Upper lobe of left lung (tissue), 4 donors: ENCODE measurements at regions not wholly inside any gene's neighbourhood (a gene's known extent, or its start where the extent isn't known, plus 50 kb on each side); places are given as distances from the start of the nearest gene placed in this dataset.

Experiments
- POLR2A ChIP-seq, 4 donors: fragments of 450-650 bp; IDR thresholded peaks; one replicate each; pipeline ENCODE4 v1.5.1; 2016 to 2017; ENCODE audit warnings: antibody characterized with exemption in 4 of 4, mild to moderate bottlenecking in 2 of 4
- POLR2AphosphoS5 ChIP-seq, 2 donors: sonication (generic); formaldehyde crosslinking; IDR thresholded peaks; one replicate each; pipeline ENCODE4 v1.5.1; 2017; ENCODE audit warnings: antibody characterized with exemption in 2 of 2
- TF ChIP-seq, protein P1 (sequence below), 6 experiments: fragments of 450-650 bp in 4 of 6; fragments of 200-600 bp in 2 of 6; sonication (generic) in 2 of 6; IDR thresholded peaks; one replicate each; pipeline ENCODE4 v1.5.1; 2016 to 2019; ENCODE audit warnings: antibody characterized with exemption in 6 of 6

DNA sequence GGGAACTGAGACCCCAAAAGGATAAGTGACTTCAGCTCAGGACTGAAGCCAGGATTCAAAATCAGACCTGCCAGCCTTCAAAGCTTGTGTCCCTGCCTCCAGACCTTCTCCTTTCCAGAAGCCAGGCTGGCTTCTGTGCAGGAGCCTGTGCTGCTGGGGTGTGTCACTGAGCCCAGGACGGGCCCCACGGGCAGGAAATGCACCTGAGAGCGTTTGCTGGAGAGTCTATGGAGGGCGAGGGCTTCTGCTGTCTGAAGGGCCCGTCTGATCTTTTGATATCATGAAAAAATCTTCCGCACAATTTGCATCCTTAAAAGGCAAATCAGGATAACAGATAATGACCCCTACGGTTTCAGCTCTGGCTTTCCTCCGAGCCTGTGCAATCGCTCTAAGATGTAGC, 125.4 kb downstream of the FAM43A start:
- TF ChIP-seq POLR2A (IDR thresholded peaks at IDR 0.05) (no peak), POLR2AphosphoS5 (IDR thresholded peaks at IDR 0.05) (no peak)
- TF ChIP-seq, protein P1, sequence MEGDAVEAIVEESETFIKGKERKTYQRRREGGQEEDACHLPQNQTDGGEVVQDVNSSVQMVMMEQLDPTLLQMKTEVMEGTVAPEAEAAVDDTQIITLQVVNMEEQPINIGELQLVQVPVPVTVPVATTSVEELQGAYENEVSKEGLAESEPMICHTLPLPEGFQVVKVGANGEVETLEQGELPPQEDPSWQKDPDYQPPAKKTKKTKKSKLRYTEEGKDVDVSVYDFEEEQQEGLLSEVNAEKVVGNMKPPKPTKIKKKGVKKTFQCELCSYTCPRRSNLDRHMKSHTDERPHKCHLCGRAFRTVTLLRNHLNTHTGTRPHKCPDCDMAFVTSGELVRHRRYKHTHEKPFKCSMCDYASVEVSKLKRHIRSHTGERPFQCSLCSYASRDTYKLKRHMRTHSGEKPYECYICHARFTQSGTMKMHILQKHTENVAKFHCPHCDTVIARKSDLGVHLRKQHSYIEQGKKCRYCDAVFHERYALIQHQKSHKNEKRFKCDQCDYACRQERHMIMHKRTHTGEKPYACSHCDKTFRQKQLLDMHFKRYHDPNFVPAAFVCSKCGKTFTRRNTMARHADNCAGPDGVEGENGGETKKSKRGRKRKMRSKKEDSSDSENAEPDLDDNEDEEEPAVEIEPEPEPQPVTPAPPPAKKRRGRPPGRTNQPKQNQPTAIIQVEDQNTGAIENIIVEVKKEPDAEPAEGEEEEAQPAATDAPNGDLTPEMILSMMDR (IDR thresholded peaks at IDR 0.05): no peak
